GM21737 (cell line): ENCODE measurements at regions not wholly inside any gene's neighbourhood (a gene's known extent, or its start where the extent isn't known, plus 50 kb on each side); places are given as distances from the start of the nearest gene placed in this dataset.

Experiments
- ATAC-seq: cut with Tn5 transposase; IDR thresholded peaks from one replicate; pipeline ENCODE4 v1.9.1; 2021; ENCODE audit warnings: mild to moderate bottlenecking, moderate library complexity; ENCODE audit not compliant: unreplicated experiment

GRCh38 chr22:48439560-48440135 is 1388.0 kb downstream of the BRD1 start:
- no peak for ATAC-seq

- no peak for ATAC-seq
Observed at GRCh38 chr22:48438800-48439559, 1388.7 kb downstream of the BRD1 start.

GRCh38 chr22:48438096-48438495 is 1389.6 kb downstream of the BRD1 start:
- ATAC-seq = no peak

GRCh38 chr22:48436201-48436931 is 1391.3 kb downstream of the BRD1 start:
- ATAC-seq = no peak

- no peak for ATAC-seq
Observed at GRCh38 chr22:48434868-48435250, 1392.8 kb downstream of the BRD1 start.

- no peak for ATAC-seq
Observed at GRCh38 chr22:48434156-48434867, 1393.4 kb downstream of the BRD1 start.

GRCh38 chr22:48433647-48434046 is 1394.0 kb downstream of the BRD1 start:
- no peak for ATAC-seq

- no peak for ATAC-seq
Observed at GRCh38 chr22:48432781-48433518, 1394.7 kb downstream of the BRD1 start.

GRCh38 chr22:48431536-48432315 is 1395.9 kb downstream of the BRD1 start:
- ATAC-seq = no peak

GRCh38 chr22:48431014-48431413 is 1396.7 kb downstream of the BRD1 start:
- no peak for ATAC-seq

GRCh38 chr22:48429446-48430020 is 1398.1 kb downstream of the BRD1 start:
- ATAC-seq = no peak

- no peak for ATAC-seq
Observed at GRCh38 chr22:48428631-48429371, 1398.9 kb downstream of the BRD1 start.

- ATAC-seq = no peak
Observed at GRCh38 chr22:48427731-48428211, 1399.9 kb downstream of the BRD1 start.

GRCh38 chr22:48426466-48427380 is 1401.0 kb downstream of the BRD1 start:
- no peak for ATAC-seq

- no peak for ATAC-seq
Observed at GRCh38 chr22:48425641-48426040, 1402.0 kb downstream of the BRD1 start.

GRCh38 chr22:48425091-48425506 is 1402.6 kb downstream of the BRD1 start:
- ATAC-seq = no peak

- ATAC-seq = no peak
Observed at GRCh38 chr22:48424661-48425060, 1403.0 kb downstream of the BRD1 start.

GRCh38 chr22:48424201-48424627 is 1403.5 kb downstream of the BRD1 start:
- ATAC-seq = no peak
